H1 (cell line): ENCODE measurements at regions not wholly inside any gene's neighbourhood (a gene's known extent, or its start where the extent isn't known, plus 50 kb on each side); places are given as distances from the start of the nearest gene placed in this dataset.

Experiments used
- CTCF ChIA-PET: fragments of 300-600 bp; sonication (Branson Sonifier 250); formaldehyde crosslinking; loops from one replicate; lab custom pipeline; 2021; ENCODE audit not compliant: partially characterized antibody; lab: Charles Lee
- POLR2A ChIA-PET: fragments of 300-600 bp; sonication (Branson Sonifier 250); formaldehyde crosslinking; loops from one replicate; lab custom pipeline; 2021; ENCODE audit warnings: inconsistent platforms; ENCODE audit not compliant: partially characterized antibody; lab: Charles Lee
- DNase-seq, 2 experiments: peaks; one replicate each; pipeline versions ENCODE4 v3.0.0 to v3.0.0-alpha.2; 2010 to 2022; ENCODE audit warnings: low spot score in 2 of 2, low read depth in 1 of 2, mixed read lengths in 1 of 2
- FAIRE-seq: peaks from 2 replicates; lab custom pipeline; 2011; peaks lifted over from hg19 to GRCh38; lab: Jason Lieb, UNC
- H2AFZ ChIP-seq: 2 replicates; pipeline ENCODE4 v1.8.1; 2012; ENCODE audit warnings: low read length, inconsistent platforms
- H2AK5ac ChIP-seq: 2 replicates; pipeline ENCODE4 v1.6.1; 2013; ENCODE audit warnings: low read depth, low read length
- H2BK120ac ChIP-seq: replicated peaks from 2 replicates; pipeline ENCODE3; 2013; ENCODE audit warnings: low read depth, low read length, inconsistent platforms
- H2BK12ac ChIP-seq: 2 replicates; pipeline ENCODE4 v1.6.1; 2013; ENCODE audit warnings: low read depth, low read length
- H2BK15ac ChIP-seq: 2 replicates; pipeline ENCODE4 v1.6.1; 2013; ENCODE audit warnings: low read length
- H2BK20ac ChIP-seq: 2 replicates; pipeline ENCODE4 v1.6.1; 2013; ENCODE audit warnings: low read length
- H2BK5ac ChIP-seq: 2 replicates; pipeline ENCODE4 v1.6.1; 2013; ENCODE audit warnings: low read depth, low read length
- H3K14ac ChIP-seq: 2 replicates; pipeline ENCODE4 v1.6.1; 2013; ENCODE audit warnings: inconsistent platforms; ENCODE audit not compliant: insufficient read length
- H3K18ac ChIP-seq: 2 replicates; pipeline ENCODE4 v1.6.1; 2013; ENCODE audit warnings: low read length; ENCODE audit errors: extremely low read depth
- H3K23ac ChIP-seq: 2 replicates; pipeline ENCODE4 v1.6.1; 2013; ENCODE audit warnings: inconsistent platforms; ENCODE audit not compliant: insufficient read length
- H3K23me2 ChIP-seq: 2 replicates; pipeline ENCODE4 v1.6.1; 2013; ENCODE audit warnings: low read depth, low read length
- H3K27ac ChIP-seq: 2 replicates; pipeline ENCODE4 v1.6.1; 2011; ENCODE audit warnings: low read depth, low read length, inconsistent platforms
- H3K27me3 ChIP-seq, 4 experiments: replicated peaks in 1 of 4; 1 replicate in 1 of 4; 2 replicates in 3 of 4; pipeline versions ENCODE4 v1.6.1 to v1.8.1; 2011 to 2013; ENCODE audit warnings: low read length in 3 of 4, mild to moderate bottlenecking in 3 of 4, inconsistent platforms in 2 of 4, mixed read lengths in 2 of 4, moderate library complexity in 1 of 4; ENCODE audit not compliant: control insufficient read depth in 3 of 4, insufficient read depth in 3 of 4; ENCODE audit errors: extremely low read depth in 1 of 4
- H3K36me3 ChIP-seq, 4 experiments: 2 replicates each; pipeline versions ENCODE4 v1.6.1 to v1.8.1; 2011 to 2013; ENCODE audit warnings: mild to moderate bottlenecking in 4 of 4, low read length in 3 of 4, moderate library complexity in 2 of 4, control low read depth in 1 of 4, inconsistent platforms in 1 of 4; ENCODE audit not compliant: insufficient read depth in 4 of 4, control insufficient read depth in 2 of 4
- H3K4ac ChIP-seq: replicated peaks from 2 replicates; pipeline ENCODE3; 2013; ENCODE audit warnings: low read length, low read depth, mixed read lengths, inconsistent platforms; ENCODE audit not compliant: insufficient read length
- H3K4me1 ChIP-seq, 4 experiments: replicated peaks in 1 of 4; 1 replicate in 1 of 4; 2 replicates in 3 of 4; pipeline versions ENCODE4 v1.6.1 to v1.8.1; 2011 to 2013; ENCODE audit warnings: low read length in 3 of 4, inconsistent platforms in 2 of 4, mixed read lengths in 1 of 4; ENCODE audit not compliant: insufficient read depth in 4 of 4, control insufficient read depth in 3 of 4
- H3K4me2 ChIP-seq, 2 experiments: 2 replicates each; pipeline versions ENCODE4 v1.6.1 to v1.8.1; 2011 to 2013; ENCODE audit warnings: low read depth in 2 of 2, low read length in 2 of 2, control low read depth in 1 of 2, inconsistent platforms in 1 of 2, mild to moderate bottlenecking in 1 of 2; ENCODE audit not compliant: insufficient read depth in 1 of 2
- H3K4me3 ChIP-seq, 4 experiments: fragments of 200-600, 300-600 bp in 1 of 4; sonication (generic), shearing (Covaris generic), sonication (Bioruptor Twin) in 1 of 4; 2 replicates each; pipeline versions ENCODE4 v1.5.1 to v1.8.1; 2011 to 2016; ENCODE audit warnings: low read length in 4 of 4, low read depth in 3 of 4, control low read depth in 2 of 4, inconsistent platforms in 2 of 4, mild to moderate bottlenecking in 2 of 4, mixed read lengths in 1 of 4, moderate library complexity in 1 of 4; ENCODE audit not compliant: insufficient read depth in 2 of 4; ENCODE audit errors: extremely low read depth in 1 of 4
- H3K56ac ChIP-seq: replicated peaks from 2 replicates; pipeline ENCODE3; 2013; ENCODE audit warnings: low read depth, mild to moderate bottlenecking, mixed read lengths, low read length, inconsistent platforms; ENCODE audit not compliant: insufficient read length
- H3K79me1 ChIP-seq: 2 replicates; pipeline ENCODE4 v1.6.1; 2013; ENCODE audit warnings: low read depth, low read length, control low read depth
- H3K79me2 ChIP-seq, 2 experiments: 2 replicates each; pipeline versions ENCODE4 v1.6.1 to v1.8.1; 2012 to 2013; ENCODE audit warnings: low read length in 2 of 2, mild to moderate bottlenecking in 2 of 2, inconsistent platforms in 1 of 2; ENCODE audit not compliant: insufficient read depth in 2 of 2, control insufficient read depth in 1 of 2
- H3K9ac ChIP-seq, 4 experiments: replicated peaks in 1 of 4; 1 replicate in 1 of 4; 2 replicates in 3 of 4; pipeline versions ENCODE4 v1.6.1 to v1.8.1; 2011 to 2013; ENCODE audit warnings: low read depth in 3 of 4, low read length in 3 of 4, control low read depth in 2 of 4, mild to moderate bottlenecking in 2 of 4, moderate library complexity in 2 of 4, inconsistent platforms in 1 of 4; ENCODE audit errors: extremely low read depth in 1 of 4
- H3K9me3 ChIP-seq, 2 experiments: 2 replicates each; pipeline versions ENCODE4 v1.6.1 to v1.8.1; 2012 to 2013; ENCODE audit warnings: mild to moderate bottlenecking in 2 of 2, moderate library complexity in 2 of 2, control low read depth in 1 of 2, inconsistent platforms in 1 of 2, low read depth in 1 of 2, low read length in 1 of 2, mixed read lengths in 1 of 2; ENCODE audit not compliant: insufficient read depth in 2 of 2
- H4K20me1 ChIP-seq, 2 experiments: replicated peaks in 1 of 2; 2 replicates each; pipeline versions ENCODE3 to v1.8.1; 2011 to 2013; ENCODE audit warnings: inconsistent platforms in 2 of 2, low read length in 2 of 2, mild to moderate bottlenecking in 1 of 2; ENCODE audit not compliant: insufficient read depth in 2 of 2, control insufficient read depth in 1 of 2
- H4K5ac ChIP-seq: 2 replicates; pipeline ENCODE4 v1.6.1; 2013; ENCODE audit warnings: low read length, low read depth, mixed read lengths, inconsistent platforms; ENCODE audit not compliant: insufficient read length
- H4K8ac ChIP-seq: 2 replicates; pipeline ENCODE4 v1.8.0; 2013; ENCODE audit warnings: mild to moderate bottlenecking, moderate library complexity, low read length, inconsistent platforms; ENCODE audit not compliant: insufficient read depth; ENCODE audit errors: extremely low read depth
- H4K91ac ChIP-seq: replicated peaks from 2 replicates; pipeline ENCODE3; 2013; ENCODE audit warnings: low read length, mixed read lengths, inconsistent platforms; ENCODE audit not compliant: insufficient read length
- BACH1 ChIP-seq: IDR thresholded peaks from 2 replicates; pipeline ENCODE4 v1.6.1; 2012; ENCODE audit warnings: low read length, improper control_type of control experiment
- BCL11A ChIP-seq, 2 experiments: IDR thresholded peaks; one replicate each; pipeline ENCODE4 v1.6.1; 2011; ENCODE audit warnings: low read depth in 2 of 2, low read length in 2 of 2, mild to moderate bottlenecking in 2 of 2
- CBX5 ChIP-seq: fragments of 300-800, 300-1000 bp; sonication (generic); IDR thresholded peaks from 2 replicates; pipeline ENCODE4 v1.7.1; 2016; ENCODE audit warnings: antibody characterized with exemption, low read length, low read depth
- CBX8 ChIP-seq: fragments of 300-800, 300-1000 bp; sonication (generic); IDR thresholded peaks from 2 replicates; pipeline ENCODE4 v1.7.1; 2016; ENCODE audit warnings: low read depth, low read length, borderline replicate concordance
- CTBP2 ChIP-seq: IDR thresholded peaks from 2 replicates; pipeline ENCODE4 v1.7.0; 2011; ENCODE audit warnings: borderline replicate concordance, mild to moderate bottlenecking, moderate library complexity, mixed read lengths, low read length; ENCODE audit not compliant: insufficient read depth, insufficient read length
- GTF2F1 ChIP-seq: IDR thresholded peaks from 2 replicates; pipeline ENCODE4 v1.6.1; 2012; ENCODE audit warnings: low read depth, low read length, improper control_type of control experiment, borderline replicate concordance
- POU5F1 ChIP-seq: IDR thresholded peaks from 2 replicates; pipeline ENCODE4 v1.6.1; 2011; ENCODE audit warnings: low read depth, mild to moderate bottlenecking, low read length, moderate library complexity
- SUZ12 ChIP-seq: fragments of 200-600 bp; sonication (generic); IDR thresholded peaks from 2 replicates; pipeline ENCODE4 v1.6.1; 2012; ENCODE audit warnings: mild to moderate bottlenecking, inconsistent platforms, low read length, moderate library complexity, mixed read lengths
- WGBS, 2 experiments: shearing (Covaris generic) in 1 of 2; methylation state at CpG; one replicate each; pipeline versions ENCODE4 v1.1.6 to v1.1.7; 2013 to 2015; ENCODE audit warnings: low lambda C conversion rate in 2 of 2, mixed read lengths in 2 of 2, inconsistent platforms in 1 of 2, low coverage in 1 of 2, missing lambda C conversion rate in 1 of 2; ENCODE audit not compliant: insufficient replicate concordance in 2 of 2, insufficient coverage in 1 of 2, insufficient read length in 1 of 2; ENCODE audit errors: extremely low coverage in 1 of 2, missing lambda C conversion rate in 1 of 2; 5-methylcytosine and 5-hydroxymethylcytosine counted together

DNA sequence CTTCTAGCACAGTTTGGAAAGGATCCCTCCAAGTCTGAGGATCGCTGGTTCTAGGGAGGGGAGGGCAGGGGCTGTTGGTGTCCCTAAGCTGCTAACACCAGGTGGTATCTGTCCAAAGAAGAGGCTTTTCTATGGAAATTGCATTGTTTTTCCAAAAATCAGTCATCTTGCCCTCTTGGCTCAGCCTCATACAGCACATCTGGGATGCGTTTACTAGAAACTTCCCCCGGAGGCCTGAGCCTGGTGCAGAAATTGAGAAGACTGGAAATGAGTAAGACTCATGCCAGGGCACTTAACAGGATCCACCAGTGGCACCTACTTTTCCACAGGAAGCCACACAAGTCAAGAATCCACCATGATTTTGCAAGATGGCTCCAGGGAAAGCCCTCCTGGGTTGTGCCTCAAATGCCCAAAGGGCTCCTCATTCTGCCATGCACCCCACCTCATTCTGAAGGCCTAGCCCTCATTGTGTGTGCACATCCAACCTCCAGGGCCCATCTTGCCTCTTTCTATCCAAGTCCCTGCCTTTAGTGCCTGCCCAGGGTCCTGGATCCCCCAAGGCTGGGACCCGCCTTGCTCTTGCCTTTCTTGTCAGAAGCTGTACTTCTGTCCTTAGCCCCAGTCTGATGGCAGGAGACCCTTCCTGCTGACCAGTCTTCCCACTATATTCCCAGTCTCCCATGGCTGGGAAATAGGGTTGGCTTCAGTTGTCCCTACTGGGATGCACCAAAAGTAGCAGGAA is 97.6 kb downstream of the MRPL14 start:
- Histone ChIP-seq H3K79me2 (no peaks in the 10 kb centered on the region), H2BK120ac (no peak overlapping the region), H4K5ac (no peak overlapping the region), H2AFZ (no peak overlapping the region), H2AK5ac (no peak overlapping the region), H4K20me1 (no peaks in the 10 kb centered on the region), H3K23me2 (no peaks in the 10 kb centered on the region), H3K27ac (no peak overlapping the region), H3K27me3 (no peaks in the 10 kb centered on the region; a peak in 1 of 7 replicates), H2BK20ac (no peak overlapping the region), H3K9ac (no peak overlapping the region), H3K36me3 (no peaks in the 10 kb centered on the region), H3K23ac (no peak overlapping the region), H3K18ac (no peak overlapping the region), H3K4me1 (peaks cover 0 to 2% (median 0%) of the 10 kb centered on the region in 4 experiments; a peak in 2 of 7 replicates), H3K79me1 (no peaks in the 10 kb centered on the region), H2BK12ac (no peak overlapping the region), H3K56ac (no peak overlapping the region)
- CTCF ChIA-PET: interaction anchor here (0.7 to 1.9 kb wide), 3 partner anchors 10 to 49 kb away, joined by 3 to 8 read pairs (median 3); no protein-coding TSS in a partner anchor
- POLR2A ChIA-PET: interaction anchor here (1.2 kb wide), 1 partner anchor 65 kb away, joined by 3 read pairs; no protein-coding TSS in a partner anchor
- FAIRE-seq: no peak
- no peak for TF ChIP-seq CBX8
- no peak for TF ChIP-seq CTBP2
- no peak for TF ChIP-seq CBX5
- no peak for TF ChIP-seq BCL11A (IDR thresholded peaks at IDR 0.05; ENCODE audit: low read depth in 2 of 2, low read length in 2 of 2)
- no peak for TF ChIP-seq GTF2F1
- no peak for TF ChIP-seq SUZ12
- TF ChIP-seq POU5F1: no peak
- no peak for TF ChIP-seq BACH1
- TF ChIP-seq, all 59 proteins: peak for 0
- Histone ChIP-seq H2BK15ac (no peak overlapping the region), H4K8ac (no peak overlapping the region), H2BK5ac (no peak overlapping the region), H3K9me3 (no peaks in the 10 kb centered on the region), H3K14ac (no peak overlapping the region), H4K91ac (no peak overlapping the region), H3K4me3 (no peak overlapping the region), H3K4ac (no peak overlapping the region), H3K4me2 (no peak overlapping the region)
- WGBS, 2 experiments: 93% methylated on average over 4 of the region's 4 CpGs; no CpG with 5 or more reads in 1 of the 2 experiments
- no peak for DNase-seq
